ENCODE measurements at regions not wholly inside any gene's neighbourhood (a gene's known extent, or its start where the extent isn't known, plus 50 kb on each side); places are given as distances from the start of the nearest gene placed in this dataset.
"Not testable (repeated sequence)": the region's sequence is repeated elsewhere in the genome, so short reads cannot be mapped to it uniquely, and the experiment has no call there.

GRCh38 chr7:24058953-24059352 is 225.0 kb upstream of the NPY start:
- DNase-seq = no peak

- no peak for DNase-seq
Observed at GRCh38 chr7:24059775-24060174, 224.2 kb upstream of the NPY start.

GRCh38 chr7:24063721-24064120 is 220.3 kb upstream of the NPY start:
- no peak for DNase-seq

- DNase-seq = no peak
Observed at GRCh38 chr7:24069751-24070150, 214.2 kb upstream of the NPY start.

GRCh38 chr7:24073651-24074420 is 210.2 kb upstream of the NPY start:
- DNase-seq = no peak

GRCh38 chr7:24075426-24075810 is 208.6 kb upstream of the NPY start:
- DNase-seq = no peak

GRCh38 chr7:24082826-24083225 is 201.2 kb upstream of the NPY start:
- no peak for DNase-seq

GRCh38 chr7:24102988-24103387 is 181.0 kb upstream of the NPY start:
- DNase-seq = no peak

GRCh38 chr7:24108906-24109376 is 175.0 kb upstream of the NPY start:
- no peak for DNase-seq

GRCh38 chr7:24110056-24110455 is 173.9 kb upstream of the NPY start:
- DNase-seq = no peak

- no peak for DNase-seq
Observed at GRCh38 chr7:24113506-24113905, 170.5 kb upstream of the NPY start.

GRCh38 chr7:24115661-24116060 is 168.3 kb upstream of the NPY start:
- no peak for DNase-seq

GRCh38 chr7:24117903-24118499 is 166.0 kb upstream of the NPY start:
- DNase-seq = not testable (repeated sequence)

GRCh38 chr7:24119852-24120251 is 164.1 kb upstream of the NPY start:
- DNase-seq = no peak

- DNase-seq = no peak
Observed at GRCh38 chr7:24123076-24123475, 160.9 kb upstream of the NPY start.

- DNase-seq = no peak
Observed at GRCh38 chr7:24125765-24126164, 158.2 kb upstream of the NPY start.

GRCh38 chr7:24127930-24128329 is 156.1 kb upstream of the NPY start:
- no peak for DNase-seq

- no peak for DNase-seq
Observed at GRCh38 chr7:24129597-24129996, 154.4 kb upstream of the NPY start.

- DNase-seq = no peak
Observed at GRCh38 chr7:24130631-24131030, 153.4 kb upstream of the NPY start.

- DNase-seq = no peak
Observed at GRCh38 chr7:24133691-24134090, 150.3 kb upstream of the NPY start.

- DNase-seq = no peak
Observed at GRCh38 chr7:24134535-24134934, 149.5 kb upstream of the NPY start.

GRCh38 chr7:24135003-24135817 is 148.8 kb upstream of the NPY start:
- no peak for DNase-seq

GRCh38 chr7:24137338-24137737 is 146.7 kb upstream of the NPY start:
- DNase-seq = no peak

GRCh38 chr7:24138343-24138742 is 145.6 kb upstream of the NPY start:
- DNase-seq = no peak
